HCT116 (cell line): ENCODE measurements at regions not wholly inside any gene's neighbourhood (a gene's known extent, or its start where the extent isn't known, plus 50 kb on each side); places are given as distances from the start of the nearest gene placed in this dataset.

Experiments used
- ATAC-seq: fragments of 200-7000 bp; cut with Tn5 transposase; 2 replicates; pipeline ENCODE4 v1.9.1; 2020; ENCODE audit warnings: mild to moderate bottlenecking, moderate library complexity
- BruUV-seq: library from RNA; stranded (reverse); fragments of 400-500 nt; replicated peaks from 2 replicates; lab custom pipeline; 2021; lab: Mats Ljungman, UMichigan
- CTCF ChIA-PET: fragments of 300-600 bp; sonication (Branson Sonifier 250); formaldehyde crosslinking; loops from one replicate; lab custom pipeline; 2021; ENCODE audit warnings: antibody characterized with exemption; lab: Charles Lee
- POLR2A ChIA-PET: fragments of 300-600, 350-600 bp; sonication (Branson Sonifier 250); formaldehyde crosslinking; loops from one replicate; lab custom pipeline; 2021; ENCODE audit warnings: antibody characterized with exemption; lab: Charles Lee
- RAD21 ChIA-PET, 2 experiments: fragments of 300-600 bp; sonication (Branson Sonifier 250); formaldehyde crosslinking; loops; one replicate each; lab custom pipeline; 2023; ENCODE audit warnings: low total read pairs in 2 of 2; ENCODE audit not compliant: uncharacterized antibody in 2 of 2, unreplicated experiment in 2 of 2, low non-redundant PET in 1 of 2; lab: Charles Lee
- DNase-seq: peaks from one replicate; pipeline ENCODE4 v3.0.0-alpha.2; 2010; ENCODE audit warnings: low read depth, low spot score
- H2AFZ ChIP-seq: fragments of 200-600 bp; shearing (Covaris generic), sonication (generic); 2 replicates; pipeline ENCODE4 v1.6.1; 2017; ENCODE audit warnings: low read depth, mixed run types, mixed read lengths, antibody characterized with exemption, low read length; ENCODE audit not compliant: poor library complexity, severe bottlenecking
- H3K27ac ChIP-seq: 2 replicates; pipeline ENCODE4 v1.5.1; 2012; ENCODE audit warnings: low read depth, low read length
- H3K27me3 ChIP-seq: fragments of 200-600 bp; sonication (generic); 2 replicates; pipeline ENCODE4 v1.6.1; 2016; ENCODE audit warnings: mixed run types, low read length, mixed read lengths; ENCODE audit not compliant: insufficient read depth
- H3K36me3 ChIP-seq, 2 experiments: fragments of 200-500 bp in 1 of 2; fragments of 200-600 bp in 1 of 2; sonication (Bioruptor generic) in 1 of 2; sonication (generic) in 1 of 2; 2 replicates each; pipeline versions ENCODE4 v1.5.1 to v1.6.1; 2014 to 2016; ENCODE audit warnings: low read length in 2 of 2, inconsistent platforms in 1 of 2, mixed read lengths in 1 of 2, mixed run types in 1 of 2; ENCODE audit not compliant: insufficient read depth in 2 of 2, control insufficient read depth in 1 of 2
- H3K4me1 ChIP-seq, 2 experiments: fragments of 200-600 bp in 1 of 2; sonication (generic) in 1 of 2; 2 replicates each; pipeline versions ENCODE4 v1.5.1 to v1.6.1; 2012 to 2017; ENCODE audit warnings: low read length in 2 of 2, inconsistent platforms in 1 of 2, mild to moderate bottlenecking in 1 of 2, mixed read lengths in 1 of 2, mixed run types in 1 of 2, moderate library complexity in 1 of 2; ENCODE audit not compliant: insufficient read depth in 2 of 2, control insufficient read depth in 1 of 2
- H3K4me2 ChIP-seq: fragments of 200-600 bp; sonication (generic); 2 replicates; pipeline ENCODE4 v1.6.1; 2017; ENCODE audit warnings: mixed run types, low read length, mixed read lengths
- H3K4me3 ChIP-seq, 2 experiments: fragments of 200-600 bp in 1 of 2; sonication (generic) in 1 of 2; replicated peaks in 1 of 2; 2 replicates each; pipeline ENCODE4 v1.5.1; 2011 to 2016; ENCODE audit warnings: low read length in 2 of 2, control low read depth in 1 of 2, low read depth in 1 of 2, mild to moderate bottlenecking in 1 of 2, mixed read lengths in 1 of 2, mixed run types in 1 of 2
- H3K79me2 ChIP-seq: fragments of 200-600 bp; sonication (generic); 2 replicates; pipeline ENCODE4 v1.6.1; 2017; ENCODE audit warnings: mild to moderate bottlenecking, mixed run types, low read length, moderate library complexity, mixed read lengths; ENCODE audit not compliant: insufficient read depth
- H3K9ac ChIP-seq: fragments of 200-600 bp; sonication (generic); 2 replicates; pipeline ENCODE4 v1.6.1; 2016; ENCODE audit warnings: low read length, mixed read lengths
- H3K9me2 ChIP-seq: fragments of 200-600 bp; sonication (generic), shearing (Covaris generic); 2 replicates; pipeline ENCODE4 v1.6.1; 2017; ENCODE audit warnings: mixed run types, mild to moderate bottlenecking, moderate library complexity; ENCODE audit not compliant: insufficient read depth
- H3K9me3 ChIP-seq, 2 experiments: fragments of 200-500 bp in 1 of 2; fragments of 200-600 bp in 1 of 2; sonication (Bioruptor generic) in 1 of 2; sonication (generic) in 1 of 2; 2 replicates each; pipeline ENCODE4 v1.6.1; 2014 to 2017; ENCODE audit warnings: low read length in 2 of 2, mixed read lengths in 2 of 2, inconsistent platforms in 1 of 2, low read depth in 1 of 2, mild to moderate bottlenecking in 1 of 2, mixed run types in 1 of 2, moderate library complexity in 1 of 2; ENCODE audit not compliant: control insufficient read depth in 1 of 2, insufficient read depth in 1 of 2
- H4K20me1 ChIP-seq: fragments of 200-600 bp; sonication (generic), shearing (Covaris generic); 2 replicates; pipeline ENCODE4 v1.6.1; 2017; ENCODE audit warnings: mixed run types, mild to moderate bottlenecking, moderate library complexity; ENCODE audit not compliant: insufficient read depth
- ATF3 ChIP-seq: IDR thresholded peaks from 2 replicates; pipeline ENCODE4 v1.6.1; 2012
- CBX3 ChIP-seq: IDR thresholded peaks from 2 replicates; pipeline ENCODE4 v1.6.1; 2012; ENCODE audit warnings: low read depth
- CEBPB ChIP-seq: IDR thresholded peaks from 2 replicates; pipeline ENCODE4 v1.6.1; 2012; ENCODE audit warnings: low read depth
- EZH2phosphoT487 ChIP-seq: fragments of 200-600 bp; IDR thresholded peaks from 2 replicates; pipeline ENCODE4 v1.6.1; 2018; ENCODE audit warnings: antibody characterized with exemption, borderline replicate concordance
- FOSL1 ChIP-seq: IDR thresholded peaks from 2 replicates; pipeline ENCODE4 v1.6.1; 2012; ENCODE audit warnings: low read depth
- JUND ChIP-seq: IDR thresholded peaks from 2 replicates; pipeline ENCODE4 v1.6.1; 2012
- MAX ChIP-seq: IDR thresholded peaks from 2 replicates; pipeline ENCODE4 v1.6.1; 2012
- POLR2A ChIP-seq: IDR thresholded peaks from 2 replicates; pipeline ENCODE4 v1.7.0; 2011; ENCODE audit warnings: borderline replicate concordance; ENCODE audit not compliant: insufficient read depth, insufficient read length; ENCODE audit errors: extremely low read depth
- RAD21 ChIP-seq: IDR thresholded peaks from 2 replicates; pipeline ENCODE4 v1.6.1; 2012; ENCODE audit warnings: low read depth, mild to moderate bottlenecking
- SIN3A ChIP-seq: IDR thresholded peaks from 2 replicates; pipeline ENCODE4 v1.6.1; 2012; ENCODE audit warnings: low read depth
- SP1 ChIP-seq: IDR thresholded peaks from 2 replicates; pipeline ENCODE4 v1.6.1; 2012; ENCODE audit warnings: low read depth
- SRF ChIP-seq: IDR thresholded peaks from 2 replicates; pipeline ENCODE4 v1.6.1; 2012; ENCODE audit warnings: low read depth
- TCF7L2 ChIP-seq: IDR thresholded peaks from 2 replicates; pipeline ENCODE4 v1.7.0; 2011; ENCODE audit warnings: borderline replicate concordance, inconsistent platforms; ENCODE audit not compliant: insufficient read depth, insufficient read length; ENCODE audit errors: extremely low read depth
- YY1 ChIP-seq: IDR thresholded peaks from 2 replicates; pipeline ENCODE4 v1.6.1; 2011; ENCODE audit warnings: low read length, low read depth, moderate library complexity, mild to moderate bottlenecking; ENCODE audit not compliant: insufficient replicate concordance; ENCODE audit errors: extremely low read depth
- ZFX ChIP-seq: fragments of 450-650 bp; IDR thresholded peaks from 2 replicates; pipeline ENCODE4 v1.6.1; 2017
- intact Hi-C: fragments of 100-400 bp; cut with micrococcal nuclease; formaldehyde crosslinking; loops from 2 replicates; pipeline ENCODE4 v1.10.0; 2022

GRCh38 chr13:111411151-111411858 lies 90.9 kb downstream of the TEX29 start:
- Histone ChIP-seq H3K9me2 (no peaks in the 10 kb centered on the region), H3K9me3 (no peaks in the 10 kb centered on the region), H3K27me3 (peaks cover 49% of the 10 kb centered on the region), H3K27ac (no peak overlapping the region), H2AFZ (no peak overlapping the region), H3K36me3 (no peaks in the 10 kb centered on the region), H3K4me2 (no peak overlapping the region), H3K79me2 (no peaks in the 10 kb centered on the region), H4K20me1 (no peaks in the 10 kb centered on the region), H3K9ac (no peak overlapping the region), H3K4me3 (no peak overlapping the region), H3K4me1 (no peaks in the 10 kb centered on the region)
- CTCF ChIA-PET: no interaction called here
- ATAC-seq (no peak), DNase-seq (no peak)
- intact Hi-C loops: no loop called here
- RAD21 ChIA-PET: no interaction called here
- TF ChIP-seq MAX (no peak), FOSL1 (no peak), JUND (no peak), CEBPB (no peak), ATF3 (no peak), SIN3A (no peak), SRF (no peak), TCF7L2 (no peak)
- POLR2A ChIA-PET: no interaction called here
- no TSS peak for BruUV-seq

- H3K4me1 ChIP-seq: no peaks in the 10 kb centered on the region
- H3K9ac ChIP-seq: no peak overlapping the region
- POLR2A ChIA-PET: no interaction called here
- no peaks in the 10 kb centered on the region for H4K20me1 ChIP-seq
- intact Hi-C loops: no loop called here
- H2AFZ ChIP-seq: no peak overlapping the region
- H3K4me3 ChIP-seq: no peak overlapping the region
- no peak overlapping the region for H3K27ac ChIP-seq
- peaks cover 41% of the 10 kb centered on the region for H3K27me3 ChIP-seq
- RAD21 ChIA-PET: no interaction called here
- BruUV-seq: no TSS peak
- H3K9me3 ChIP-seq: no peaks in the 10 kb centered on the region
- DNase-seq (no peak), ATAC-seq (no peak)
- H3K9me2 ChIP-seq: no peaks in the 10 kb centered on the region
- no peaks in the 10 kb centered on the region for H3K36me3 ChIP-seq
- H3K4me2 ChIP-seq: no peak overlapping the region
- H3K79me2 ChIP-seq: no peaks in the 10 kb centered on the region
- TF ChIP-seq JUND (no peak), POLR2A (no peak), ZFX (no peak), SP1 (no peak), EZH2phosphoT487 (no peak), YY1 (no peak), FOSL1 (no peak), SIN3A (no peak), CBX3 (no peak), RAD21 (no peak)
- TF ChIP-seq, all 23 proteins: peak for 0
- CTCF ChIA-PET: no interaction called here
Observed at GRCh38 chr13:111411919-111412650, 91.6 kb downstream of the TEX29 start.
